ENCODE measurements at regions not wholly inside any gene's neighbourhood (a gene's known extent, or its start where the extent isn't known, plus 50 kb on each side); places are given as distances from the start of the nearest gene placed in this dataset.
"Not testable (repeated sequence)": the region's sequence is repeated elsewhere in the genome, so short reads cannot be mapped to it uniquely, and the experiment has no call there.

DNA sequence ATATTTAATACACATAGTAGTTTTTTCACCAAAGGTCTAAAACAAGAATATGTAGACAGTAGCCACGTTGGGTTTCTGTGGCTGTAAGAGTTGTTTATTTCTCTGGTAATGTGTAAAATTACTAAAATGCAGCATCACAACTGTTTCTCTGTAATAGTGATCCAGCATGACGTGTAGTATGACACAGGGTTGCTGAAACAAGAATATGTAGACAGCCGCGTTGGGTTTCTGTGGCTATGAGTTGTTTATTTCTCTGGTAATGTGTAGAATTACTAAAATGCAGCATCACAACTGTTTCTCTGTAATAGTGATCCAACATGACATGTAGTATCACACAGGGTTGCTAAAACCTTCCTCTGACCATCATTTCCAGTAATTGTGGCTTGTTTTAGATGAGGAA is 153.6 kb upstream of the ZNF717 start:
- H3K4me2 ChIP-seq (ENCODE audit: low read length), result no peak overlapping the region
- H3K27me3 ChIP-seq (ENCODE audit: insufficient read depth, low read length, poor library complexity), result no peaks in the 10 kb centered on the region
- DNase-seq, result no peak
- H3K4me3 ChIP-seq (ENCODE audit: low read length), result no peak overlapping the region
- H3K79me2 ChIP-seq (ENCODE audit: control insufficient read depth, insufficient read depth, low read length), result no peaks in the 10 kb centered on the region
- no peak overlapping the region for H2BK15ac ChIP-seq (replicated peaks; ENCODE audit: low read depth)
- H3K4me1 ChIP-seq (ENCODE audit: control insufficient read depth, low read depth, low read length), result no peaks in the 10 kb centered on the region
- H3K36me3 ChIP-seq (ENCODE audit: control insufficient read depth, insufficient read depth, low read length), result no peaks in the 10 kb centered on the region
- no peak overlapping the region for H3K18ac ChIP-seq (ENCODE audit: low read length)
- H3K23ac ChIP-seq (ENCODE audit: low read length), result no peak overlapping the region
- H4K8ac ChIP-seq (ENCODE audit: low read depth, low read length), result no peak overlapping the region
- no CpG with 5 or more reads among the region's 4 CpGs for WGBS (ENCODE audit: extremely low coverage, insufficient coverage, low lambda C conversion rate)
- no peak overlapping the region for H3K56ac ChIP-seq (ENCODE audit: low read length)
- H3K4ac ChIP-seq (ENCODE audit: low read depth, low read length), result no peak overlapping the region
- no peak overlapping the region for H2AK5ac ChIP-seq (ENCODE audit: low read length)
- no peaks in the 10 kb centered on the region for H3K79me1 ChIP-seq (ENCODE audit: low read length)
- no peak overlapping the region for H3K27ac ChIP-seq (ENCODE audit: low read depth, low read length)
- H4K5ac ChIP-seq (ENCODE audit: low read length), result no peak overlapping the region
- no peak overlapping the region for H3K9ac ChIP-seq (ENCODE audit: low read length)
- no peak overlapping the region for H2BK120ac ChIP-seq (ENCODE audit: low read depth, low read length)
- H2BK5ac ChIP-seq (ENCODE audit: low read length), result no peak overlapping the region

DNA sequence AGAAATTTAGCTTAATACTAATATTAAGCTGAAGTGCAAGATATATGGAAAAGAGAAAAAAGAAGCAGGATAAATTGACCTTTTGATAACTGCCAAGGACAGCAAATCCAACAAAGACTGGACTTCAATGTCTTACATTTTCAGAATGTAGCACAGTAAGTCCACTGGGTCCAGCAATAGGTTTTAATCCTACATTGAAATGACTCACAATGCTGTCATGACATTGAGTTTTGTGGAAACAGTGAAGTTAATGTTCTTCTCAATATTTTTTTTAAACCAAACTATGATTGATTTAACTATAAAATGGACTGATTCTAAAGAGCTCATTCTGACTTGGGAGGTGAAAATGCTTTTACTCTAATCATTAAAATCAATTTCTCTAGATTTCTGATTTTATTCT is 166.6 kb upstream of the ZNF717 start:
- Histone ChIP-seq H3K4me2 (ENCODE audit: low read length) (no peak overlapping the region), H3K27ac (ENCODE audit: low read depth, low read length) (no peak overlapping the region), H4K8ac (ENCODE audit: low read depth, low read length) (no peak overlapping the region), H3K4ac (ENCODE audit: low read depth, low read length) (no peak overlapping the region), H3K79me1 (ENCODE audit: low read length) (no peaks in the 10 kb centered on the region), H4K5ac (ENCODE audit: low read length) (no peak overlapping the region), H3K9ac (ENCODE audit: low read length) (no peak overlapping the region), H3K79me2 (ENCODE audit: control insufficient read depth, insufficient read depth, low read length) (no peaks in the 10 kb centered on the region), H3K4me3 (ENCODE audit: low read length) (no peak overlapping the region), H3K27me3 (ENCODE audit: insufficient read depth, low read length, poor library complexity) (no peaks in the 10 kb centered on the region), H3K23ac (ENCODE audit: low read length) (no peak overlapping the region), H3K18ac (ENCODE audit: low read length) (no peak overlapping the region), H3K56ac (ENCODE audit: low read length) (no peak overlapping the region), H2AK5ac (ENCODE audit: low read length) (no peak overlapping the region), H3K36me3 (ENCODE audit: control insufficient read depth, insufficient read depth, low read length) (no peaks in the 10 kb centered on the region), H2BK5ac (ENCODE audit: low read length) (no peak overlapping the region), H2BK120ac (ENCODE audit: low read depth, low read length) (no peak overlapping the region), H2BK15ac (replicated peaks; ENCODE audit: low read depth) (no peak overlapping the region), H3K4me1 (ENCODE audit: control insufficient read depth, low read depth, low read length) (no peaks in the 10 kb centered on the region)
- DNase-seq, result no peak

DNA sequence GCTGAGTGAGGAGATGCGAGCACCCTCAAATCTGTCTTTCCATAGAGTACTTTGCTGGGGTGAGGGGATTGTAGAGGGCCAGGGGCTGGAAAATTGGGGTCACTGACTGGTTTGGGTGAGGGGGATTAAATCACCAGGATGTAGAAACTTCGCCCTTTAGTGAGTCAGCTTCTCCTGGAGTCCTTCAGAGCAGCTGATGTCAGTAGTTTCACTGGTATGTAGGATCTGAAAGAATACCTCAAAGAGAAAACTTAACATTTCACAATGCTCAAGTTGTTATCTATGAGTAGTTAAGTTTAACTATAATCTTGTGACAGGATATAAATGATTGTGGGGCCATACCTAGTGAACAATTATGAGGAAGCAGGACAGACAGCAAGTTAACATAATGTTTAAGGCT is 174.7 kb upstream of the ZNF717 start:
- not testable (repeated sequence) for H3K9ac ChIP-seq (ENCODE audit: low read length); H3K4me1 ChIP-seq (ENCODE audit: control insufficient read depth, low read depth, low read length); H2AK5ac ChIP-seq (ENCODE audit: low read length); H3K56ac ChIP-seq (ENCODE audit: low read length); H3K18ac ChIP-seq (ENCODE audit: low read length); H3K4ac ChIP-seq (ENCODE audit: low read depth, low read length); H3K4me2 ChIP-seq (ENCODE audit: low read length); H4K8ac ChIP-seq (ENCODE audit: low read depth, low read length); H4K5ac ChIP-seq (ENCODE audit: low read length); H3K27ac ChIP-seq (ENCODE audit: low read depth, low read length); H3K4me3 ChIP-seq (ENCODE audit: low read length); DNase-seq; H2BK15ac ChIP-seq (replicated peaks; ENCODE audit: low read depth); H3K79me2 ChIP-seq (ENCODE audit: control insufficient read depth, insufficient read depth, low read length); H3K36me3 ChIP-seq (ENCODE audit: control insufficient read depth, insufficient read depth, low read length); H3K23ac ChIP-seq (ENCODE audit: low read length); H2BK120ac ChIP-seq (ENCODE audit: low read depth, low read length); H3K79me1 ChIP-seq (ENCODE audit: low read length); H2BK5ac ChIP-seq (ENCODE audit: low read length); H3K27me3 ChIP-seq (ENCODE audit: insufficient read depth, low read length, poor library complexity)
- WGBS (ENCODE audit: extremely low coverage, insufficient coverage, low lambda C conversion rate), result no CpG with 5 or more reads among the region's 2 CpGs

DNA sequence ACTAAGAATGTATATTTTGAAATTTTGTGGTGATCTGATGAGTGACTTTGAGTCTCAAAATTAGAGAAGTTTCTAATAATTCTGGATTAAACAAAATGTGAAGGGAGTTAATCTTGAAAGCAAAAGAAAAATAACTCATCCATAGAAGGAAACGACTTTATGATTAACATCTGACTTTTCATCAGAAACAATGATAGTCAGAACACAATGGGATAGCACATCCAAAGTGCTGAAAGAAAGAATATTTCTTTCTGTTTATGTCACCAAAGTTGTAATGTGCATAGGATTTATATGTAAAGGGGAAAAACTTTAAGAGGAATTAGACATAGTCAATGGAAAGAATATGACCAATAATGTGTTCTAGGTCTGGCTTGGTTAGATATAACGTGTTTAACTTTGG is 176.7 kb upstream of the ZNF717 start:
- H4K8ac ChIP-seq (ENCODE audit: low read depth, low read length); H2AK5ac ChIP-seq (ENCODE audit: low read length); H3K56ac ChIP-seq (ENCODE audit: low read length); DNase-seq; H3K23ac ChIP-seq (ENCODE audit: low read length); H2BK120ac ChIP-seq (ENCODE audit: low read depth, low read length); H3K4me1 ChIP-seq (ENCODE audit: control insufficient read depth, low read depth, low read length); H3K4me3 ChIP-seq (ENCODE audit: low read length); H3K36me3 ChIP-seq (ENCODE audit: control insufficient read depth, insufficient read depth, low read length); H3K9ac ChIP-seq (ENCODE audit: low read length); H4K5ac ChIP-seq (ENCODE audit: low read length); H3K27ac ChIP-seq (ENCODE audit: low read depth, low read length); H2BK5ac ChIP-seq (ENCODE audit: low read length); H3K79me1 ChIP-seq (ENCODE audit: low read length); H3K79me2 ChIP-seq (ENCODE audit: control insufficient read depth, insufficient read depth, low read length); H3K4ac ChIP-seq (ENCODE audit: low read depth, low read length); H3K27me3 ChIP-seq (ENCODE audit: insufficient read depth, low read length, poor library complexity); H3K4me2 ChIP-seq (ENCODE audit: low read length); H3K18ac ChIP-seq (ENCODE audit: low read length); H2BK15ac ChIP-seq (replicated peaks; ENCODE audit: low read depth): not testable (repeated sequence)
- no CpG with 5 or more reads among the region's 2 CpGs for WGBS (ENCODE audit: extremely low coverage, insufficient coverage, low lambda C conversion rate)

DNA sequence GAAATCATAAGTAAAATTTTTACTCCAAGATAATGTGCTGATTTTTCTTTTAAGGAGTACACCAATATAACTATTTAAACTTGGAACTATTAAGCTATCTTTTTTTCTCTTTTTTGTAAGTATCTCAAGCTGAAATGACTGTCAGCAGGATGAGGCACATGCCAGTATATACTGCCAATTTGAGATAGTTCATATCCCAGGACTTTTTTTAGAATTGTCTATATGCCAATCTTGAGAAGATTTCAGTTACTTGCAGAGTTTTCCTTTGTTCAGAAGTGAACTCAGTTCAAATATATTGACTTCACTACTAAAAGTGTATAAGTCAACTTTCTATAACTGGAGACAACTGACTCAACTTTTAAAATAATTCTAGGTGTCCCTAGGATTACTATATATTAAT is 181.7 kb upstream of the ZNF717 start:
- H3K4me1 ChIP-seq (ENCODE audit: control insufficient read depth, low read depth, low read length), result no peaks in the 10 kb centered on the region
- DNase-seq, result no peak
- no peak overlapping the region for H2BK5ac ChIP-seq (ENCODE audit: low read length)
- no peak overlapping the region for H3K4ac ChIP-seq (ENCODE audit: low read depth, low read length)
- H2AK5ac ChIP-seq (ENCODE audit: low read length), result no peak overlapping the region
- H3K79me2 ChIP-seq (ENCODE audit: control insufficient read depth, insufficient read depth, low read length), result no peaks in the 10 kb centered on the region
- no peak overlapping the region for H4K5ac ChIP-seq (ENCODE audit: low read length)
- no peak overlapping the region for H2BK120ac ChIP-seq (ENCODE audit: low read depth, low read length)
- no peak overlapping the region for H2BK15ac ChIP-seq (replicated peaks; ENCODE audit: low read depth)
- no peak overlapping the region for H3K9ac ChIP-seq (ENCODE audit: low read length)
- no peak overlapping the region for H3K56ac ChIP-seq (ENCODE audit: low read length)
- no peaks in the 10 kb centered on the region for H3K27me3 ChIP-seq (ENCODE audit: insufficient read depth, low read length, poor library complexity)
- H3K4me2 ChIP-seq (ENCODE audit: low read length), result no peak overlapping the region
- H3K36me3 ChIP-seq (ENCODE audit: control insufficient read depth, insufficient read depth, low read length), result no peaks in the 10 kb centered on the region
- H3K79me1 ChIP-seq (ENCODE audit: low read length), result no peaks in the 10 kb centered on the region
- H3K4me3 ChIP-seq (ENCODE audit: low read length), result no peak overlapping the region
- no peak overlapping the region for H3K27ac ChIP-seq (ENCODE audit: low read depth, low read length)
- H4K8ac ChIP-seq (ENCODE audit: low read depth, low read length), result no peak overlapping the region
- H3K23ac ChIP-seq (ENCODE audit: low read length), result no peak overlapping the region
- H3K18ac ChIP-seq (ENCODE audit: low read length), result no peak overlapping the region

DNA sequence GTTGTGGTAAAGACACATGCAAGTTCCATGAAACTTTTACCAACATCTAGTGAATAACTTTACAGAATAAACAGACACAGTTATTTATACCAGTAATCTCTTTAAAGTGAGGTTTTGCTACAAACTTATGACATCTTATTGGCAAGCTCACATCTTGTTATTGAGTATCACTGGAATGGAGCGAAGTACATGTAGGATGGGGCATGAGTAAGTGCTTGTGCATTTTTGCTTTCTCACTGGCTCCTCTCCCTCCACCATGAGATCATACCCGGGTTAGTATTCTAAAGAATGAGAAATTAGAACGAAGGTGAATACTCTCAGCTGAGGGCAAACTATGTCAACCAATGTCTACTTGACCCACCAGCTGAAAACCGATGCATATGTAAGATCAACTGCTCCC is 193.3 kb upstream of the ZNF717 start:
- H3K9ac ChIP-seq (ENCODE audit: low read length), result no peak overlapping the region
- H3K27me3 ChIP-seq (ENCODE audit: insufficient read depth, low read length, poor library complexity), result no peaks in the 10 kb centered on the region
- H3K4me1 ChIP-seq (ENCODE audit: control insufficient read depth, low read depth, low read length), result no peaks in the 10 kb centered on the region
- H2AK5ac ChIP-seq (ENCODE audit: low read length), result no peak overlapping the region
- H4K5ac ChIP-seq (ENCODE audit: low read length), result no peak overlapping the region
- no peak overlapping the region for H3K56ac ChIP-seq (ENCODE audit: low read length)
- no peaks in the 10 kb centered on the region for H3K36me3 ChIP-seq (ENCODE audit: control insufficient read depth, insufficient read depth, low read length)
- no peak overlapping the region for H3K27ac ChIP-seq (ENCODE audit: low read depth, low read length)
- no CpG with 5 or more reads among the region's 4 CpGs for WGBS (ENCODE audit: extremely low coverage, insufficient coverage, low lambda C conversion rate)
- no peak overlapping the region for H4K8ac ChIP-seq (ENCODE audit: low read depth, low read length)
- H3K4me3 ChIP-seq (ENCODE audit: low read length), result no peak overlapping the region
- H3K4ac ChIP-seq (ENCODE audit: low read depth, low read length), result no peak overlapping the region
- no peak for DNase-seq
- no peak overlapping the region for H3K18ac ChIP-seq (ENCODE audit: low read length)
- no peak overlapping the region for H2BK5ac ChIP-seq (ENCODE audit: low read length)
- no peak overlapping the region for H2BK15ac ChIP-seq (replicated peaks; ENCODE audit: low read depth)
- H3K79me2 ChIP-seq (ENCODE audit: control insufficient read depth, insufficient read depth, low read length), result no peaks in the 10 kb centered on the region
- H3K4me2 ChIP-seq (ENCODE audit: low read length), result no peak overlapping the region
- H2BK120ac ChIP-seq (ENCODE audit: low read depth, low read length), result no peak overlapping the region
- no peak overlapping the region for H3K23ac ChIP-seq (ENCODE audit: low read length)
- H3K79me1 ChIP-seq (ENCODE audit: low read length), result no peaks in the 10 kb centered on the region

Measured in mesendoderm (in vitro differentiated cells).